ENCODE measurements at regions not wholly inside any gene's neighbourhood (a gene's known extent, or its start where the extent isn't known, plus 50 kb on each side); places are given as distances from the start of the nearest gene placed in this dataset.

- DNase-seq (ENCODE audit: low read depth) = no peak
- in situ Hi-C loops (cut with HindIII; ENCODE audit: low sequenced_read_pairs) = no loop called here
- H3K4me3 ChIP-seq (ENCODE audit: low read depth, low read length) = no peak overlapping the region
- no peak for TF ChIP-seq CTCF (IDR thresholded peaks at IDR 0.05; ENCODE audit: low read depth, low read length, missing control alignments)
Measured at GRCh38 chr12:16136219-16136988, 141.1 kb downstream of the SLC15A5 start.

- DNase-seq (ENCODE audit: low read depth) = no peak
- H3K4me3 ChIP-seq (ENCODE audit: low read depth, low read length) = no peak overlapping the region
- no peak for TF ChIP-seq CTCF (IDR thresholded peaks at IDR 0.05; ENCODE audit: low read depth, low read length, missing control alignments)
- in situ Hi-C loops (cut with HindIII; ENCODE audit: low sequenced_read_pairs) = no loop called here
Measured at GRCh38 chr12:16135323-16135722, 142.2 kb downstream of the SLC15A5 start.

- H3K4me3 ChIP-seq (ENCODE audit: low read depth, low read length) = no peak overlapping the region
- no peak for DNase-seq (ENCODE audit: low read depth)
- in situ Hi-C loops (cut with HindIII; ENCODE audit: low sequenced_read_pairs) = no loop called here
- TF ChIP-seq CTCF (IDR thresholded peaks at IDR 0.05; ENCODE audit: low read depth, low read length, missing control alignments) = no peak
Measured at GRCh38 chr12:16130343-16130742, 147.1 kb downstream of the SLC15A5 start.

GRCh38 chr12:16121953-16122352 is 155.5 kb downstream of the SLC15A5 start:
- no peak overlapping the region for H3K4me3 ChIP-seq (ENCODE audit: low read depth, low read length)
- no peak for DNase-seq (ENCODE audit: low read depth)
- TF ChIP-seq CTCF (IDR thresholded peaks at IDR 0.05; ENCODE audit: low read depth, low read length, missing control alignments) = no peak
- in situ Hi-C loops (cut with HindIII; ENCODE audit: low sequenced_read_pairs) = no loop called here

GRCh38 chr12:16119618-16120415 is 157.7 kb downstream of the SLC15A5 start:
- H3K4me3 ChIP-seq (ENCODE audit: low read depth, low read length) = no peak overlapping the region
- in situ Hi-C loops (cut with HindIII; ENCODE audit: low sequenced_read_pairs) = no loop called here
- TF ChIP-seq CTCF (IDR thresholded peaks at IDR 0.05; ENCODE audit: low read depth, low read length, missing control alignments) = no peak
- DNase-seq (ENCODE audit: low read depth) = no peak

GRCh38 chr12:16118586-16118985 is 158.9 kb downstream of the SLC15A5 start:
- TF ChIP-seq CTCF (IDR thresholded peaks at IDR 0.05; ENCODE audit: low read depth, low read length, missing control alignments) = no peak
- in situ Hi-C loops (cut with HindIII; ENCODE audit: low sequenced_read_pairs) = no loop called here
- peak; percentile 12 for DNase-seq (ENCODE audit: low read depth)
- H3K4me3 ChIP-seq (ENCODE audit: low read depth, low read length) = no peak overlapping the region

Data from astrocyte of the cerebellum (primary cell).